RWPE1 (cell line): ENCODE measurements at regions not wholly inside any gene's neighbourhood (a gene's known extent, or its start where the extent isn't known, plus 50 kb on each side); places are given as distances from the start of the nearest gene placed in this dataset.

ENCODE experiments used
- CTCF ChIA-PET: fragments of 350-600 bp; sonication (Branson Sonifier 250); formaldehyde crosslinking; extraction: SDS; loops from one replicate; lab custom pipeline; 2021; lab: Yijun Ruan, JAX
- POLR2A ChIA-PET: fragments of 400-600 bp; formaldehyde crosslinking; extraction: SDS; loops from one replicate; lab custom pipeline; 2020; ENCODE audit warnings: antibody characterized with exemption; ENCODE audit not compliant: low non-redundant PET; lab: Yijun Ruan, JAX
- DNase-seq: peaks from one replicate; pipeline ENCODE4 v3.0.0; 2012; ENCODE audit warnings: low spot score
- H3K27ac ChIP-seq: fragments of 450-650 bp; 2 replicates; pipeline ENCODE4 v1.5.1; 2017
- CTCF ChIP-seq: fragments of 450-650 bp; conservative IDR thresholded peaks from 2 replicates; pipeline ENCODE4 v1.5.1; 2017; ENCODE audit warnings: low read depth, mild to moderate bottlenecking

- no peak overlapping the region for H3K27ac ChIP-seq
- POLR2A ChIA-PET, result no interaction called here
- no peak for DNase-seq
Measured at GRCh38 chr6:132005178-132005577, 54.0 kb upstream of the CCN2 start.

GRCh38 chr6:132004668-132005067 is 53.5 kb upstream of the CCN2 start:
- no peak overlapping the region for H3K27ac ChIP-seq
- TF ChIP-seq CTCF, result no peak
- ChIA-PET POLR2A (no interaction called here), CTCF (interaction anchor here (0.5 to 0.6 kb wide), 2 partner anchors 11 to 235 kb away, joined by 4 read pairs; no protein-coding TSS in a partner anchor)
- no peak for DNase-seq

More at GRCh38 chr6:132005178-132005577, 54.0 kb upstream of the CCN2 start:
- TF ChIP-seq CTCF, result no peak
- CTCF ChIA-PET, result interaction anchor here (0.6 kb wide), 2 partner anchors 49 to 56 kb away, joined by 3 to 4 read pairs; no protein-coding TSS in a partner anchor

GRCh38 chr6:132003516-132004178 is 52.5 kb upstream of the CCN2 start:
- no peak for DNase-seq
- ChIA-PET CTCF (interaction anchor here (0.6 kb wide), 2 partner anchors 13 to 18 kb away, joined by 4 to 5 read pairs; no protein-coding TSS in a partner anchor), POLR2A (no interaction called here)
- TF ChIP-seq CTCF, result no peak
- H3K27ac ChIP-seq, result no peak overlapping the region
